ENCODE measurements at regions not wholly inside any gene's neighbourhood (a gene's known extent, or its start where the extent isn't known, plus 50 kb on each side); places are given as distances from the start of the nearest gene placed in this dataset.

DNA sequence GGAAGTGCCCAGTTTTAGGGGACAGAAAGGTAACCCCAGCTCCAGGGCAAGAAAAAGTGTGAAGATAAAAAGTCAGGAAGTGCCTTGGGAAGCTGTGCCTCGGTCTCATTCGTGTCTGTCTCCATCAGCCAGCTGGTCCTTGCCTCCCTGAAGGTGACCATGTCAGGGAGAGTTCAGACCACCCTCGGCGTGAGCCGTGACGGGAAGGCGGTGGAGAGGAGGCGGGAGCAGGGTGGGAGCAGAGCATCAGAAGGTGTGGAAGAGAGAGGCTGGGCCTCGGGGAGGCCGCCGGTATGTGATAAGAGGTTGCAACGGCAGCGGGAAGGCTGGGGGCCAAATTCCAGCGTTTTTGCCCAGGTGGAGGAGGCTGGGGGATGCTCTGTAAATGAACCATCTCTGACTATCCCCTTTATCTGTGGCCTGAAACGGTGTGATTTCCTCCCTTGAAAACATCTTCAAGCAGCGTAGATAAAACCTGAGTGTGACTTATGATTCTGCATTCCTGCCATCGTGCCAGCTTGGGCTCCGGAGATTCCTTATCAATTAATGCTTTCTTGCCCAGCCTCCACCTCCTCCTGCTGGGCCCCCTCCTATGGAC is 251.8 kb downstream of the IRF8 start (continued):
- TF ChIP-seq, protein P1, sequence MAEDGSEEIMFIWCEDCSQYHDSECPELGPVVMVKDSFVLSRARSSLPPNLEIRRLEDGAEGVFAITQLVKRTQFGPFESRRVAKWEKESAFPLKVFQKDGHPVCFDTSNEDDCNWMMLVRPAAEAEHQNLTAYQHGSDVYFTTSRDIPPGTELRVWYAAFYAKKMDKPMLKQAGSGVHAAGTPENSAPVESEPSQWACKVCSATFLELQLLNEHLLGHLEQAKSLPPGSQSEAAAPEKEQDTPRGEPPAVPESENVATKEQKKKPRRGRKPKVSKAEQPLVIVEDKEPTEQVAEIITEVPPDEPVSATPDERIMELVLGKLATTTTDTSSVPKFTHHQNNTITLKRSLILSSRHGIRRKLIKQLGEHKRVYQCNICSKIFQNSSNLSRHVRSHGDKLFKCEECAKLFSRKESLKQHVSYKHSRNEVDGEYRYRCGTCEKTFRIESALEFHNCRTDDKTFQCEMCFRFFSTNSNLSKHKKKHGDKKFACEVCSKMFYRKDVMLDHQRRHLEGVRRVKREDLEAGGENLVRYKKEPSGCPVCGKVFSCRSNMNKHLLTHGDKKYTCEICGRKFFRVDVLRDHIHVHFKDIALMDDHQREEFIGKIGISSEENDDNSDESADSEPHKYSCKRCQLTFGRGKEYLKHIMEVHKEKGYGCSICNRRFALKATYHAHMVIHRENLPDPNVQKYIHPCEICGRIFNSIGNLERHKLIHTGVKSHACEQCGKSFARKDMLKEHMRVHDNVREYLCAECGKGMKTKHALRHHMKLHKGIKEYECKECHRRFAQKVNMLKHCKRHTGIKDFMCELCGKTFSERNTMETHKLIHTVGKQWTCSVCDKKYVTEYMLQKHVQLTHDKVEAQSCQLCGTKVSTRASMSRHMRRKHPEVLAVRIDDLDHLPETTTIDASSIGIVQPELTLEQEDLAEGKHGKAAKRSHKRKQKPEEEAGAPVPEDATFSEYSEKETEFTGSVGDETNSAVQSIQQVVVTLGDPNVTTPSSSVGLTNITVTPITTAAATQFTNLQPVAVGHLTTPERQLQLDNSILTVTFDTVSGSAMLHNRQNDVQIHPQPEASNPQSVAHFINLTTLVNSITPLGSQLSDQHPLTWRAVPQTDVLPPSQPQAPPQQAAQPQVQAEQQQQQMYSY (CRISPR knock-in tag; IDR thresholded peaks at IDR 0.05) = no peak
- TF ChIP-seq TCF7 (IDR thresholded peaks at IDR 0.05; ENCODE audit: borderline replicate concordance) = no peak
- TF ChIP-seq, protein P2, sequence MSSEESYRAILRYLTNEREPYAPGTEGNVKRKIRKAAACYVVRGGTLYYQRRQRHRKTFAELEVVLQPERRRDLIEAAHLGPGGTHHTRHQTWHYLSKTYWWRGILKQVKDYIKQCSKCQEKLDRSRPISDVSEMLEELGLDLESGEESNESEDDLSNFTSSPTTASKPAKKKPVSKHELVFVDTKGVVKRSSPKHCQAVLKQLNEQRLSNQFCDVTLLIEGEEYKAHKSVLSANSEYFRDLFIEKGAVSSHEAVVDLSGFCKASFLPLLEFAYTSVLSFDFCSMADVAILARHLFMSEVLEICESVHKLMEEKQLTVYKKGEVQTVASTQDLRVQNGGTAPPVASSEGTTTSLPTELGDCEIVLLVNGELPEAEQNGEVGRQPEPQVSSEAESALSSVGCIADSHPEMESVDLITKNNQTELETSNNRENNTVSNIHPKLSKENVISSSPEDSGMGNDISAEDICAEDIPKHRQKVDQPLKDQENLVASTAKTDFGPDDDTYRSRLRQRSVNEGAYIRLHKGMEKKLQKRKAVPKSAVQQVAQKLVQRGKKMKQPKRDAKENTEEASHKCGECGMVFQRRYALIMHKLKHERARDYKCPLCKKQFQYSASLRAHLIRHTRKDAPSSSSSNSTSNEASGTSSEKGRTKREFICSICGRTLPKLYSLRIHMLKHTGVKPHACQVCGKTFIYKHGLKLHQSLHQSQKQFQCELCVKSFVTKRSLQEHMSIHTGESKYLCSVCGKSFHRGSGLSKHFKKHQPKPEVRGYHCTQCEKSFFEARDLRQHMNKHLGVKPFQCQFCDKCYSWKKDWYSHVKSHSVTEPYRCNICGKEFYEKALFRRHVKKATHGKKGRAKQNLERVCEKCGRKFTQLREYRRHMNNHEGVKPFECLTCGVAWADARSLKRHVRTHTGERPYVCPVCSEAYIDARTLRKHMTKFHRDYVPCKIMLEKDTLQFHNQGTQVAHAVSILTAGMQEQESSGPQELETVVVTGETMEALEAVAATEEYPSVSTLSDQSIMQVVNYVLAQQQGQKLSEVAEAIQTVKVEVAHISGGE (CRISPR knock-in tag; IDR thresholded peaks at IDR 0.05) = no peak
- no peak for TF ChIP-seq MEF2A (IDR thresholded peaks at IDR 0.05; ENCODE audit: insufficient read depth, low read depth, low read length)
- TF ChIP-seq HDAC2 (IDR thresholded peaks at IDR 0.05) = no peak
- TF ChIP-seq, protein P3, sequence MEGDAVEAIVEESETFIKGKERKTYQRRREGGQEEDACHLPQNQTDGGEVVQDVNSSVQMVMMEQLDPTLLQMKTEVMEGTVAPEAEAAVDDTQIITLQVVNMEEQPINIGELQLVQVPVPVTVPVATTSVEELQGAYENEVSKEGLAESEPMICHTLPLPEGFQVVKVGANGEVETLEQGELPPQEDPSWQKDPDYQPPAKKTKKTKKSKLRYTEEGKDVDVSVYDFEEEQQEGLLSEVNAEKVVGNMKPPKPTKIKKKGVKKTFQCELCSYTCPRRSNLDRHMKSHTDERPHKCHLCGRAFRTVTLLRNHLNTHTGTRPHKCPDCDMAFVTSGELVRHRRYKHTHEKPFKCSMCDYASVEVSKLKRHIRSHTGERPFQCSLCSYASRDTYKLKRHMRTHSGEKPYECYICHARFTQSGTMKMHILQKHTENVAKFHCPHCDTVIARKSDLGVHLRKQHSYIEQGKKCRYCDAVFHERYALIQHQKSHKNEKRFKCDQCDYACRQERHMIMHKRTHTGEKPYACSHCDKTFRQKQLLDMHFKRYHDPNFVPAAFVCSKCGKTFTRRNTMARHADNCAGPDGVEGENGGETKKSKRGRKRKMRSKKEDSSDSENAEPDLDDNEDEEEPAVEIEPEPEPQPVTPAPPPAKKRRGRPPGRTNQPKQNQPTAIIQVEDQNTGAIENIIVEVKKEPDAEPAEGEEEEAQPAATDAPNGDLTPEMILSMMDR (IDR thresholded peaks at IDR 0.05 in 2 of 3, conservative IDR thresholded peaks at IDR 0.05 in 1 of 3; ENCODE audit: control insufficient read depth in 2 of 3, extremely low read depth in 1 of 3, insufficient read depth in 1 of 3, low read depth in 3 of 3, low read length in 3 of 3) = no peak
- no peak for TF ChIP-seq JUND (IDR thresholded peaks at IDR 0.05; ENCODE audit: low read depth, low read length)

Data from GM12878 (cell line).